GM13977 (cell line): ENCODE measurements at regions not wholly inside any gene's neighbourhood (a gene's known extent, or its start where the extent isn't known, plus 50 kb on each side); places are given as distances from the start of the nearest gene placed in this dataset.

Experiments used
- DNase-seq: peaks from one replicate; pipeline ENCODE4 v3.0.0; 2012; ENCODE audit warnings: low spot score
- CTCF ChIP-seq: IDR thresholded peaks from 2 replicates; pipeline ENCODE4 v1.5.1; 2012; ENCODE audit warnings: mild to moderate bottlenecking, control low read depth; ENCODE audit not compliant: insufficient read depth; ENCODE audit errors: extremely low read depth, missing control alignments
- in situ Hi-C: fragments of 300-500 bp; cut with MboI; formaldehyde crosslinking; loops from one replicate; pipeline ENCODE4 v1.12.0; 2022; ENCODE audit warnings: low sequenced_read_pairs, low pct_unique_long_range_greater_than_20kb, mixed read lengths, inconsistent platforms; ENCODE audit not compliant: unreplicated experiment

- peak; percentile 36 for DNase-seq
- in situ Hi-C loops, result no loop called here
Measured at GRCh38 chr3:167110901-167111300, 269.2 kb downstream of the ZBBX start.

GRCh38 chr3:167109746-167110145, 270.4 kb downstream of the ZBBX start:
- TF ChIP-seq CTCF, result no peak
- in situ Hi-C loops, result no loop called here
- no peak for DNase-seq

More at GRCh38 chr3:167110901-167111300, 269.2 kb downstream of the ZBBX start:
- no peak for TF ChIP-seq CTCF

GRCh38 chr3:167106456-167106855, 273.6 kb downstream of the ZBBX start:
- no peak for DNase-seq
- in situ Hi-C loops, result no loop called here
- TF ChIP-seq CTCF, result no peak

- DNase-seq, result no peak
- peak; percentile 30 for TF ChIP-seq CTCF
- in situ Hi-C loops, result no loop called here
Measured at GRCh38 chr3:167102071-167102470, 278.0 kb downstream of the ZBBX start.

- TF ChIP-seq CTCF, result no peak
- in situ Hi-C loops, result no loop called here
Measured at GRCh38 chr3:167100651-167101050, 279.4 kb downstream of the ZBBX start.

GRCh38 chr3:167100200-167100599, 279.9 kb downstream of the ZBBX start:
- in situ Hi-C loops, result no loop called here
- no peak for DNase-seq
- no peak for TF ChIP-seq CTCF

More at GRCh38 chr3:167100651-167101050, 279.4 kb downstream of the ZBBX start:
- DNase-seq, result no peak

GRCh38 chr3:167095976-167096375, 284.1 kb downstream of the ZBBX start:
- no peak for DNase-seq
- TF ChIP-seq CTCF, result no peak
- in situ Hi-C loops, result no loop called here
